HG03460 (cell line): ENCODE measurements at regions not wholly inside any gene's neighbourhood (a gene's known extent, or its start where the extent isn't known, plus 50 kb on each side); places are given as distances from the start of the nearest gene placed in this dataset.

Experiments
- ATAC-seq: cut with Tn5 transposase; IDR thresholded peaks from one replicate; pipeline ENCODE4 v1.9.1; 2021; ENCODE audit not compliant: unreplicated experiment

GRCh38 chr2:60002183-60002867, 551.1 kb downstream of the BCL11A start:
- no peak for ATAC-seq

- no peak for ATAC-seq
These were observed 552.8 kb downstream of the BCL11A start for GRCh38 chr2:60000686-60001085.

DNA sequence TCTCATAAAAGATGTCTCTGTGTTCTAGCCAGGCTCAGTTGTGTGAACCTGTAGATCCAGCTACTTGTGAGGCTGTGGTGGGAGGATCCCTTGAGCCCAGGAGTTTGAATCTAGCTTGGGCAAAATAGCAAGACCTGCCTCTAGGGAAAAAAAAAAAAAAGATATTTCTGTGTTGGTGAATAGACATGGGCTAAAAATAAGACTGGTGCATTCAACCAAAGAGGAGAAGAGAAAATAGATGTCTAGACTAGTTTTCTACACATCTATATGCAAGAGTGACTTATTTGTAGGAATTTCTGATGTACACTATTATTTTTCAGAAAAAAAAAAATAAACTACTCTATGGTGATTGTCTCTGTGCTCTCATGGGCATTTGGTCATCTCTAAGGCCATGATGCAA, 555.1 kb downstream of the BCL11A start:
- no peak for ATAC-seq

GRCh38 chr2:59997371-59997770, 556.1 kb downstream of the BCL11A start:
- ATAC-seq, result no peak

DNA sequence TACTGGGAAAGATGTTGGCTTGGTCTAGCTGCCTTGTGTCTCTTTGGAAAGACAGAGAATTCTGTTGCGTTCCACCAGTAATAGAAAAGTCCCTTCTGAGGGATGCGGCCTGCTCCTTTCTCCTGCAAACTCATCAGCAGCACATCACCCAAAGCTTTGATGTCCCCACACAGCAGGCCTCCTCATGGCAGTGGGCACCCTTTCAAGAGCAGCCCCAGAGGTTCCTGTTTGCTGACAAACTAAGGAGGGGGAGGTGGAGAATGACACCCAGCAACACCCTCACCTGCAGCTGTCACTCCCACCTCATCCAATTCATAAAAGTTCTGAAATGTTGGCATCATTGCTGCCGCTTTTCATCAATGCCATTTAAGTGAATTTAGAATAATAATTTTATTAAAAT, 556.6 kb downstream of the BCL11A start:
- no peak for ATAC-seq

DNA sequence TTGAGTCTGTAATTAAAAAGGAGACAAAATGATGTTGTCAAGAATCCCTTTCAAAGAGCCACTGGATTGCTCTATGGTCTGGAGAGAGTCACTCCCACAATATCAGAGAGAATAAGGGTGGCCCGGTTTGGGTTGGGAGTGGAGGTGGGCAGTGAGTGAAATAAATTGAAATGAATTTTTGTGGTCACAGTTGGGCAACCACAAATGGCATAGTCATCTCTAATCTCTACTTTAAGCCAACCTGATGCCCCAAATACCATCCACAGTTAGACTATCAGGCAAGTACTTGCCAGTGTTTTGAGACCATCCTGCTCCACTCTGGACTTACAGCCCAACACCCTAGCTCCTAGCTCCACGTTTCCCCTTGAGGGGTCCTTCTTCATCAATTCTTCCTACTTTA, 559.7 kb downstream of the BCL11A start:
- ATAC-seq, result no peak

DNA sequence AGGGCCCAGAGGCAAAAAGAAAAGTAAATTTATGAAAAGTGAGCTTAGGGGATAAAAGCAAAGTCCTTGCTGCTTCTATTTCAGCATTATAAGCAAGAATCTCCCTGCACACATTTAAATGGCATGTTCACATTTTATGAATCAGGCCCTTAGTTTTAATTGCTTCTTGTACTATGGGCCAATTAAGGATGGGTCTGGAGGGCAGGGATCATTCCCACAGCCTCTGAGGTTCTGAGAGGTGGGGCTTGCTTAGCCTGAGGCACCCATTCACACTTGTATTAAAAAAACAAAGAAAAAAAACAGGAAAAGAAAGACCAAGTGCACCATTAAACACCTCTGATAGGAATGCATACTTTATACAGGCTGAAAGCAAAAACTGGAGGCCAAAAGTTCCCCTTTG, 565.1 kb downstream of the BCL11A start:
- no peak for ATAC-seq

DNA sequence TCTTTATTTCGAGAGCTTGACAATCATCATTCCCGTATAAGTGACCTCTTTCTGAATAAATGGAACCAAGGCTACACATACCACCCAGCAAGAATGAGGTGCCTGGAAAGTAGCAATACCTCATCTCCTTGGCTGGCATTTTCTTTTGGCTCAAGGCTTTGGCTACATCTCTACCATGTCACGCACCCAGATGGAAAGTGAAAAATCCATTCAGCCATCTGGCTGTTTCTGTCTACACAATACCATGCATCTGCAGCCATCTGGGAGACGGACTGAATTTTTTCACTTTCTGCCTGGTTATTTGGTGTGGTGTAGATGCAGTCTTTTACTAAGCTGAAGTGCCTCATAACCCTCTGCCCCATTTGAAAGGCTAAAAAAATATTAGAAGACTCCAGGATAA, 566.9 kb downstream of the BCL11A start:
- no peak for ATAC-seq

DNA sequence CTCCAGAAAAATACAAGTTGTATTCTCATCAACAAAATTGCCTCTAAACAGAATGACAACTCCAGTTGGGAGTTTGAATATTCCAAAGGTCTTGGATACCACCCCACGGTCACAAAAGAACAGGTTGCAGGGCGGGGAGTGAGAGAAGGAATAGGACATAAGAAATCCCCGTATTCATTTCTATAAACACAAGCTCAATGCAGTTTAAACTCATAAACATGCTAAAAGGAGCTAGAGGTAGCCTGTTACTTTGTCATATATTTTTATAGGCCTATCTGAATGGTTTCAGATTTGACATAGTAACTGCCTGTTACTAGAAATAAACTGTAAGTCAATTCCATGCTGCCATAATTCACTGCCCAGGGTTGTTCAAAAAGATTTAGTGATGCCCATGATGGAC, 567.5 kb downstream of the BCL11A start:
- ATAC-seq, result no peak

GRCh38 chr2:59974051-59974766, 579.2 kb downstream of the BCL11A start:
- no peak for ATAC-seq

DNA sequence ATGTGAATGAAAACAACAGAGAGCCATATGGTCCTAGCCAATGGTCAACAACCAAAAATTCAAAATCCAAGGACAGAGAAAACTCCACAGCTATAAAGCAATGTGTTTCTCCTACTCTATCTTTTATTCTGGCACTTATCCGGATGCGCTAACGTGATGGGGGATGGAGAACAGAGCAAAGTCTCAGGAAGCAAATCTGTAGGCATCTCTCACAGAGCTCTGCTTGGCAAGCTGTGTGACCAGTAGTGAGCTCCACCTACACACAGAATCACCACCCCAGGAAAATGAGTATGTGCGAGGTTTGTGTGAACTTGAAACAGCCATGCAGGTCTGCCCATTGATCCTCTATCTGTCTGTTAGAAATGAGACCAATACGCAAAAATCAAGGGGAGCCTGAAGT, 584.3 kb downstream of the BCL11A start:
- no peak for ATAC-seq

DNA sequence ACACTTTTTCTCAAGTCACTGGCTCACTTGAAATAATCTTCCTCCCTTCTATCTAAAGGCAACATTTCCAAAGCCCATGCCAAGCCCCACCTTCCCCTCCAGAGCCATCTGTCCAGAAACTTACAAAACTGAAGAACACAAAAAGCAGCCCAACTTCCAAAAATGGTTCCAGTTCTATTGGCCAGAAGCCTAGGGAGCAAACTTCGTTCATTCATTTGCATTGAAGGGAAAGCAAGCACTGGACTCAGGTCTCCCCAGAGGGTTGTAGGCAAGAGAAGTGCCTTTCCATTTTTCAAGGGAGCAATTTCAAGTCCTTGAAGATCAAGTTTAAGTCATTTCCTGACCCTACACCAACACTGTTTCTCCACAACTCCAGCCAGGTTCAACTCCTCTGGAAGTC, 585.0 kb downstream of the BCL11A start:
- ATAC-seq, result no peak

GRCh38 chr2:59967691-59968090, 585.8 kb downstream of the BCL11A start:
- no peak for ATAC-seq

GRCh38 chr2:59963157-59963556, 590.3 kb downstream of the BCL11A start:
- ATAC-seq, result no peak

DNA sequence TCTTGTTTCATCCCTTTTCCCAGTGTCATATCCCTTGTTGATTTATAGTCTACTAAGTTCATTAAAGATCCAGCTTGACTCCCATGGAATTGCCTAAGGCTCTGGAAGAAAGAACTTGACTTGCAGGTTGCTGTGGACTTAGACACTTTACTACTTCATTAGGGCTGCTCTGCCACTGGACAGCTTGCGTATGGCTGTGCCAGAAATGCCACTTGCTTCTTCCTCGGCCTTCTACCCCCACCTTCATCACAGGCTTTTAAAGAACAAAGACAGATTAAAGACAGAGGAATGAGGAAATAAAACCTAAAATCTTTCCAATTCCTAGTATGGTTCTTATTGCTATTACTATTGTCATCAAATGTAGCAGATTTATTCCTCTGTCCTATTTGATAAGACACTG, 591.7 kb downstream of the BCL11A start:
- ATAC-seq, result no peak

DNA sequence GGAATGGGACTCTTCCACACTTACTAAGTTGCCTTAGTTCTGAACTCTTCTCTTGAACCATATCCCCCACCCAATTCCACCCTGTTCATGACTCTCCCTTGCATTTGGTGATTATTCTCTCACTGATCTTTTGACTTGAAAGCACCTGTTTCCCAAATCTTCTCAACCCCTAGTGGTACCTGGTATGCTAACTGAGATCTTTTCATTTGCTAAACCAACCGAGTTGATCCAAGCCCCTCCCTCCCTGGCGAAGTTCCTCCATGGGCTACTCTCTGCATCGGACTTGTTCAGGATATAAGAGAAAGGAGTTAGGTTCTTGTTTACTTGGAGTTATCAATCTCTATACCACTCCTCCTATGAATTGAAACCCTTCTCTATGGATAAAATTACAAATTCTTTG, 593.5 kb downstream of the BCL11A start:
- no peak for ATAC-seq

DNA sequence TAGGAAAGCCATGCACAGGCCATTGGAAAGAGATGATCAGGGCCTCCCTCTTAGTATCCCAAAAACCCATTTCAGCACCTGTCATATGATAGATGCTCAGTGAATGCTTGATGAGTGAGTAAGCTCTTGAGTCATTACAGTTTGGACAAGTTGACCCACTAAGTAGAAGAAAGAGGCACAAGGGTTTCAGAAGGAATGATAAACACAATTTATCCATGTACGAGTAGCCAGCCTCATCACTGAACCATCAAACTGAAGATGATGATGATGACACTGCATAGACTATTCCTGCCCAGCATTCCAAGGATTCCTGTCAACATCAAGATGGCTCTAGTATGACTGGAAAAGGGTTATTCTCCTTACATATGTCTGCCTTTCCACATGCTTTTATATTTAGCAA, 596.0 kb downstream of the BCL11A start:
- no peak for ATAC-seq

GRCh38 chr2:59956981-59957380, 596.5 kb downstream of the BCL11A start:
- ATAC-seq, result no peak

GRCh38 chr2:59947917-59948541, 605.4 kb downstream of the BCL11A start:
- ATAC-seq, result no peak

GRCh38 chr2:59947209-59947608, 606.2 kb downstream of the BCL11A start:
- no peak for ATAC-seq

- no peak for ATAC-seq
These were observed 614.2 kb downstream of the BCL11A start for GRCh38 chr2:59939236-59939635.

GRCh38 chr2:59938181-59938580, 615.3 kb downstream of the BCL11A start:
- ATAC-seq, result no peak
